HG03066 (cell line): ENCODE measurements at regions not wholly inside any gene's neighbourhood (a gene's known extent, or its start where the extent isn't known, plus 50 kb on each side); places are given as distances from the start of the nearest gene placed in this dataset.
"Not testable (repeated sequence)": the region's sequence is repeated elsewhere in the genome, so short reads cannot be mapped to it uniquely, and the experiment has no call there.

Experiments
- ATAC-seq: cut with Tn5 transposase; IDR thresholded peaks from one replicate; pipeline ENCODE4 v1.9.1; 2021; ENCODE audit warnings: low read depth; ENCODE audit not compliant: unreplicated experiment

GRCh38 chr5:99771296-99771695 is 763.9 kb upstream of the FAM174A start:
- ATAC-seq: no peak

DNA sequence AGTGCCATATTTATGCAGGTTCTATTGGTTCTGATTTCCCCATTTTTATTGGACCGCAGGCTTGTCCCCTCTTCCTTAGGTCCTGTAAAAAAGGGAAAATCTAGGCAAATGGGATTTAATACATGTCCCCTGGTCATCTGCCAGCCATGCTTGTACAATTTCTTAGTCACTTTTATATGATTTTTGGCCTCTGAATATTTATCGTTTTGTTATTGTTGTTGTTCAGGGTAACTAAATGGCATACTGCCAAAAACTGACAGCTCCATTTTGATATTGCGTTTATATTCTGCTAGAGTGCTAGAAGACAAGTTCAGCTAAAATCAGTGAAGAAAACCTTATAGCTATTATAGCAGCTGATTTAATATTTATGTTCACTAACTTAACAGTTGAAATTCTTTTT is 770.2 kb upstream of the FAM174A start:
- ATAC-seq: no peak

GRCh38 chr5:99763021-99763774 is 772.0 kb upstream of the FAM174A start:
- no peak for ATAC-seq

DNA sequence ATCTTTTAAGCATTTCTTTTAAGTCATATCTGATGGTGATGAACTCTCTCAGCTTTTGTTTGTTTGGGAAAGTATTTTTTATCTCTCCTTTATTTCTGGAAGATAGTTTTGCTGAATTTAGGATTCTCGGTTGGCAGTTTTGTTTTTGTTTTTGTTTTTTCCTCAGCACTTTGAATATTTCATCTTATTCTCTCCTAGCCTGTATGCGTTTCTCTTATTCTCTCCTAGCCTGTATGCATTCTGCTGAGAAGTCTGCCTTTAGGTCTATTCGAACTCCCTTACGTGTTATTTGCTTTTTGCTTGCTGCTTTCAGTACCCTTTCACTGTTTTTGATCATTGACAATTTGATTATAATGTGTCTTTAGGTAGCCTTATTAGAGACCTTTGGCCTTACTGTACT is 787.8 kb upstream of the FAM174A start:
- no peak for ATAC-seq

DNA sequence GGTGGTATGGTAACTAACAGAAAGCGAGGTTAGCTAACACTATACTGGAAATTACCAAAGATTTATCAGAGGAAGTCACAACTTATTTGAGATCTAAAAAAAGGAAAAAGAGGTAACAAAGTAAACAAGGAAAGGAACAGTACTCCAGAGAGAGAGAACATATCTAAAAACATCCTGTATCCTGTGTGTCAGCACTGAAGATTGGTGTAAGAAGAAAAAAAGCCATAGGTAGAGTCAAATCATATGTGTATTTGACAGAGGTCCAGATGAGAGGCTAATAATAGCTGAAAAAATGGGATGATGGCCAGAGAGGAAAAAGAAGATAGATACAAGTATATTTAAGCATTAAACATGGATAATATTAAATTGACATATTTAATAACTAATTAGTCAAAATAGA is 802.0 kb upstream of the FAM174A start:
- ATAC-seq: not testable (repeated sequence)

DNA sequence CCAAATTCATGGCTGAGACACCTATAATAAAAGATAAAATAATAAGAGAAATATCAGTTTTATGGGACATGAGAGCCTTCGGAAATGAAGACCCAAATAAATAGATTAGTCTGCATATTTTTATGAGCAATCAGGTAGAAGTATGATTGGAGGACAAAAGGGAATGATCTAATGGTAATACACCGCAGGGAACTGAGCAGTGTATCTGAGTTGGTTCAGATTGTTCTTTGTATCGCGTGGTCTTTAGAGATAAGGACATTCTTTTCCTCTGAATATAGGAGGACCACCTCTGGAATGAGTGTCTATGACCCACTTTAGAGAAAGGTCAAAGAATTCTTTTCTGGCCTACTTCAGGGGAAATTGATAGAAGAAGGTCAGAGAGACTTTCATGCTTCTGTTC is 801.8 kb upstream of the CHD1 start:
- ATAC-seq: not testable (repeated sequence)

DNA sequence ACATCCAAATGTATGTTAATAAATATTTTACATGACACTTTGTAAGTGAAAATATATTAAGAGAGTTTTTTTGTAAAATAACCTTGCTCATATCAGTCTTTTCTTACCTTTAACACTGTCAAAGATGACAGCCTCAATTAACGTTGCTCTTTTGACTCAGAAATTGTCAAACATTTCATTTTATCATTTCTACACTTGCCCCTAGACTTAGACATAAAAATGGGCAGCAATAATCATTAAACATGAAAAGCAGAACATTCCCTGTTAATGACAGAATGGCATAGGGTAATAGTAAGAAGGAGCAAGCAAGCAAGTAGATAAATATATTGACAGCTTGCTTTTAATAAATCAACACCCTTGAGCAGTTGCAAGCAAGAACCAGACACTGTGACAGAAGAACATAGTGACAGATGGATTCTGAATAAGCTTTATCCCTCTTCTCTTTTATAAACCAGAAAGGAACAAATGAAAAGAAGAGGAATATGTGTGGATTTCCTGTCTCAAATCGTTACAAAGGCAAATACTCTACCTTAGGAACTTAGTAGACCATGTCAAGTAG is 796.0 kb upstream of the CHD1 start:
- no peak for ATAC-seq

- ATAC-seq: no peak
Measured at GRCh38 chr5:99721506-99721905, 792.7 kb upstream of the CHD1 start.

GRCh38 chr5:99715921-99716320 is 787.1 kb upstream of the CHD1 start:
- no peak for ATAC-seq

- ATAC-seq: no peak
Measured at GRCh38 chr5:99706160-99706559, 777.4 kb upstream of the CHD1 start.

- no peak for ATAC-seq
Measured at GRCh38 chr5:99702565-99702964, 773.8 kb upstream of the CHD1 start.

- no peak for ATAC-seq
Measured at GRCh38 chr5:99694884-99695283, 766.1 kb upstream of the CHD1 start.

- ATAC-seq: no peak
Measured at GRCh38 chr5:99686538-99686937, 757.7 kb upstream of the CHD1 start.

DNA sequence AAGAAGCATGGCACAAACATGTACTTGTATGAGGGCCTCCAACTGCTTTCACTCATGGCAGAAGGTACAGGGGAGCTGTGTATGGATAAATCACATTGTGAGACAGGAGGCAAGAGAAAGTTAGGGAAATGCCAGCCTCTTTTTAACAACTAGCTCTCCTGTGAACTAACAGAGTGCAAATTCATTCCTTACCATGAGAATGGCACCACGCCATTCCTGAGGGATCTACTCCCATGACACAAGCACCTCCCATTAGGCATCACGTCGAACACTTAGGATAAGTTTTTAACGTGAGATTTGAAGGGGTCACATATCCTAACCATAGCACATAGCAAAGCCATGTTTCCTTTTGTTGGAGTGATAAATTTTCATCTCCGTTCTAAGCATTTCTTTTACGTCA is 747.2 kb upstream of the CHD1 start:
- ATAC-seq: no peak

DNA sequence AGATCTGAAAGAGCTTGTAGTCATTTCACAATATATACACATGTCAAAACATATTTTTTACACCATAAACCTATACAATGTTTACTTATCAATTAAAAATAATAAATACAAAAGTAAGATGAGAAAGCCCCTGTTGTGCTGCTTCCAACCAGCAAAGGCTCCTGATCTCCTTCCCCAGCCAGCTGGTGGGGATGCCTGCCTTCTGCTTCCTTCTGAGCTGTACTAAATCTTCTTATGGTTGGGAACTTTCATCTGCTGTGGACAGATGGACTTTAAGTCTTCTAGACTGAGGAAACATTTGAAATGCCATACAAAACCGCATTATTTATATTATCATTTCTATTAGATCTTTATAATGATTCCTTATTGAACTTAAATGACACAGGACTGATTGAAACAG is 745.3 kb upstream of the CHD1 start:
- ATAC-seq: no peak

DNA sequence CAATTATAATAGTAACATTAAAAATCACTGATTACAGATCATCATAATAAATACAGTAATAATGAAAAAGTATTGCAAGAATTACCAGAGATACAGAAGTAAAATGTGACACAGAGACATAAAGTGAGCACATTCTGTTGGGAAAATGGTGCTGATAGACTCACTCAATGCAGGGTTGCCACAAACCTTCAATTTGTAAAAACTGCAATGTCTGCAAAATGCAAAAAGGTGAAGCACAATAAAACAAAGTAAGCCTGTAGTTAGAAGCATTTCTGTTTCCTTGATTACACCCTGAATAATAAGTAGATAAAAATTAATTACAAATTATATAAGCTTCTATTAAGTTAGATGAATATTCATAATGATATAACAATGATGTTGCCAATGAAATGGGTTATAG is 736.2 kb upstream of the CHD1 start:
- no peak for ATAC-seq

DNA sequence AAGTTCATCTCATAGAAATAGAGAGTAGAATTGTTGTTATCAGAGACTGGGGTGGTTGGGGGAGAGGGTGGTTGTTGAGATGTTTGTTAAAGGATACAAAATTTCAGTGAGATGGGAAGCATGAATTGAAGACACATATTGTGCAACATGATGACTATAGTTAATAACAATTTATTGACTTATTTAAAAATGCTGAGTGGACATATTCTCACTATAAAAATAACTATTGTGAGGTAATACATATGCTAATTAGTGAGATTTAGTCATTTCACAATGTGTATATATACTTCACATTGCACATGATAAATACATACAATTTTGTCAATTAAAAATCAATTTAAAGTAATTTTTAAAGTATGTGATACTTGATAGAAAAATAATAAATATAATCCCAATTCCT is 722.5 kb upstream of the CHD1 start:
- ATAC-seq: no peak

DNA sequence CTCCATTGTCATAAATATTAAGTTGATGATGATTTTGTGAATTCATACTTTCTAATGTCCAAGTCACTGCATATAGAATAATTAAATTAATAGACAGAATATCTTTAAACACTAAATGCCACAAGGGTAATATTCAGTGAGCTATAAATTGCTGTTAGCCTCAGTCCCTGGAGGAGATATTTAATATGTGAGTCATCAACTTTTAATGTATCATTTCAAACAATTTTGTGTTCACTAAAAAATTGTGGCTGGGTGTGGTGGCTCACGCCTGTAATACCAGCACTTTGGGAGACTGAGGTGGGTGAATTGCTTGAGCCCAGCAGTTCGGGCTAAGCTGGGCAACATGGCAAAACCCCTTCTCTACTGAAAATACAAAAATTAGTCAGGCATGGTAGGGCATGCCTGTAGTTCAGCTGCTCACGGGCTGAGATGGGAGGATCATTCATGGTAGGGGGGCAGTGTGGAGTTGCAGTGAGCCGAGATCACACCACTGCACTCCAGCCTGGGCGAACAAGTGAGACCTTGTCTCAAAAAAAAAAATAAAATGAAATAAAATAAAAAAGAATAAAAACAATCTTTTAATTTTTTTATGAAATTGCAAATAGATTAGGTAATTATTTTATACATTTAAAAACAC is 717.3 kb upstream of the CHD1 start:
- no peak for ATAC-seq

DNA sequence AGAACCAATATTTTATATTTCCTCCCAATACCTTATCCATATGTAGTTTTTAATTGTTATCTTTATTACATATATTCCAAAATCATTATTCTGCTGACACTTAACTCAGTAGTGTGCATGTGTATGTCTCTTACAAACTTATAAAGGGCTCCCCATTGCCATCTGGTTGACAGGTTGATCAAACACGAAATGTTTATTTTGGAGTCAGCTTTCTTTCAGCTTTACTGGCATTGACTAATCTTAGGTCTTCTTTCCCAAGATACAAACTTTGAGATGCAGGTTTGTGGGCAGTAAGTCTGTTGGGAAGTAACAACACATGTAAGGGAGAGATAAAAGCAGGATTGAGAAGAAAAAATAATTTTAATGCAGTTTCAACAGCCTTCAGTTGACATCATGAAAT is 716.0 kb upstream of the CHD1 start:
- no peak for ATAC-seq

GRCh38 chr5:99640646-99641045 is 711.8 kb upstream of the CHD1 start:
- ATAC-seq: no peak

- ATAC-seq: no peak
Measured at GRCh38 chr5:99639905-99640304, 711.1 kb upstream of the CHD1 start.

DNA sequence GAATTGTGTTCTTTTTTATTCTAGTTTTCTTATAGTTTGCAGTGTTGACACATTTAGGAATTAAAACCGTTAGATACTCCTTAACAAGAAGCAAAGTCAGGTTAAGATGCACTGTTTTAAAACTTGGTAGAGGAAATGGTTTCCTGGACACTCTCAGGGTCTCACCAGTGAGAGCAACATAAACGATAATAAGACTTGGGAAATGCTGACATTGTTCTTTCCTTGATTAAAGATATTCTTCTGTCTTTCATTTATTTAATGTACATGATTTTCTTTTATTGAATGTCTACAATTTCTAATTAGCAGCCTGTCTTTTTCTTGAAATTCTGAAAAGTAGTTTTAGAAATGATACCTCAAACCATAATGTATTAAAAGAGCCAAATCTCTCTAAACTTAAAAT is 707.9 kb upstream of the CHD1 start:
- ATAC-seq: no peak
